Loucy (cell line): ENCODE measurements at regions not wholly inside any gene's neighbourhood (a gene's known extent, or its start where the extent isn't known, plus 50 kb on each side); places are given as distances from the start of the nearest gene placed in this dataset.

Source experiments
- CTCF ChIP-seq: fragments of 200-600 bp; sonication (generic); conservative IDR thresholded peaks from 2 replicates; pipeline ENCODE4 v1.5.1; 2014; ENCODE audit warnings: mild to moderate bottlenecking, antibody characterized with exemption, low read length
- EZH2phosphoT487 ChIP-seq: fragments of 200-600 bp; IDR thresholded peaks from 2 replicates; pipeline ENCODE4 v1.6.1; 2018; ENCODE audit warnings: antibody characterized with exemption, mild to moderate bottlenecking, moderate library complexity, borderline replicate concordance

GRCh38 chr3:118110211-118110610 is 924.4 kb downstream of the IGSF11 start:
- TF ChIP-seq CTCF: no peak
- no peak for TF ChIP-seq EZH2phosphoT487
